Stimulated activated CD8-positive, alpha-beta memory T cell treated with anti-CD3 and anti-CD28 coated beads, Interleukin-7, amount 100 ng/mL, for 48 hours (primary cell): ENCODE measurements at regions not wholly inside any gene's neighbourhood (a gene's known extent, or its start where the extent isn't known, plus 50 kb on each side); places are given as distances from the start of the nearest gene placed in this dataset.

Experiments used
- DNase-seq, 2 donors: peaks; one replicate each; pipeline ENCODE4 v3.0.0-alpha.2; 2020; ENCODE audit warnings: low read depth in 1 of 2; ENCODE audit errors: extremely low read depth in 1 of 2

- no peak for DNase-seq
Measured at GRCh38 chr12:92471551-92471950, 231.2 kb upstream of the PLEKHG7 start.

DNA sequence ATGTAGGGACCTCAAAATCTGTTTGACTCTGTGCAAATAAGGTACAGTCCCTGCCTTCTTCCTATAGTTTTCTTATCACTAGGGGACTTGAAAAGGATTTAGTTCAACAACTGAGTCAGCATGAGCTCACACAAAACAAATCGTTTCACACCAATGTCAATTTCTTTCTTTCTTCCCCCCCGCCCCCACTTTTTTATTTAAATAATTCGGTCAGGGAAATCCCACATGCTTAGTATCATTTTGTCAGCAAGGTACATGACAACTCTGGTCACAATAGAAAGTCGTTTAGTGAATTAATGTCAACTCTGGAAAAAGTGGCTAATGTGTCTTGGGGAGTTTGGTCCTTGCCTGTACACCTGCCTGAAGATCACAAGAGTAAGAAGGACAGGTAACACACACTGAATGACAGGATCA, 232.2 kb upstream of the PLEKHG7 start:
- peak in 1 of 2 donors; percentile 22 for DNase-seq

GRCh38 chr12:92469837-92470236, 233.0 kb upstream of the PLEKHG7 start:
- DNase-seq: no peak

GRCh38 chr12:92468358-92469020, 234.3 kb upstream of the PLEKHG7 start:
- no peak for DNase-seq

DNA sequence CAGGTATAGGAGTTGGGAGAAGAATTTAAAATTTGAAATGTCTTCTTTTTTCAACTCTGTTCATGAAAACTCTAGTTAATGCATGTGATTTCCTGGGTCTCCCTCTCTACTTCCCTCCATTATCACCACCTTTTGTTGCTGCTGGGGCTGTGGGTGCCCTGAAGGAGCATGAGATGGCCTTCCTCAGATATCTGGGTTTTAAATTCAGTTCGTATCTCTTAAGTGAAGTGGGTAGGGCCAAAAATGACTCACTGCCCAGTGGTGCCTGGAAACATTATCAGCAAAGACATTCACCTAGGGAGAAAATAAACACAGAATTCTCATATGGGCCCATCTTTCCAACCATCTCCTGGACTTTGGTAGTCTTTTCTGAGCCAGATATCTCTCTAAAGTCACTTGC, 234.9 kb upstream of the PLEKHG7 start:
- DNase-seq: no peak

DNA sequence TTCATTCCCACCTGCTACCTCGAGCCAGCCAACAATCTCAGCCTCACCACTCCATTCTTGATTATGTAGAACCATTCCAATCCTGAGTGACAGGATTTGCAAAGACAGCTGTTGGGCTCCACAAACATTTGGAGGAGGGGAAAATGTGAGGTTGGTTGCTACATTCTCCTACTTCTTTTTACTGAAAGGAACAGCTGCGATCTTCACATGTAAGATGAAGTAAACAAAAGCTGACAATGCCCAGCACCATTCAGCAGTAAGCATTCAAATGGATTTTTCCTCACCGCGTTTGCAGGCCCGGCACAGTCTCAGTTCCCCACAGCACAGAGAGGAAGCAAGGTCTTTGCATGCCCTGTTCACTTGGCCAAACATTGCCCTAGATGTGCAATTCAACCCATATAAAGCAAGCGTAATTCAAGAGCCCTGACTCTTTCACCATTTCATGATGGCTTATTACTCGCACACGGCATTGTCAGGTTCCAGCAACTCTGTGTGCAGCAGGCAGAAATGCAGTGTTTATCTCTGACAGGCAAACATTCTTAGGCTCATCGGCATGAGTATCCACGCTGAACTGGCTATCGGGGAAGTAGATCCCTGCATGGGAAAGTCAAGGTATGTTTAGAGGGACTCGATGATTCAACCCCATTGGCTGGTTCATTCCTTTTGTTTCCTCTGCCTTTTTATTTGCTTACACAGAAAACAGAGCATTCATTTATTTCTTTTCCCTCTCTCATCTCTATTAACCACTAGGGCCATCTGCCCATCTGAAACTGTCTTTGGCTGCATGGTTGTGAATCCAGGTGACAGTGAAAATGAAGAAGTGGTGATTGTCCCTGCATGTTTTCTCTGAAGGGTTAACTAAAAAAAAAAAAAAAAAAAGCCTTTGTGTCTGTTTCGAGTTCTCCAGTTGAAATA, 236.1 kb upstream of the PLEKHG7 start:
- no peak for DNase-seq

DNA sequence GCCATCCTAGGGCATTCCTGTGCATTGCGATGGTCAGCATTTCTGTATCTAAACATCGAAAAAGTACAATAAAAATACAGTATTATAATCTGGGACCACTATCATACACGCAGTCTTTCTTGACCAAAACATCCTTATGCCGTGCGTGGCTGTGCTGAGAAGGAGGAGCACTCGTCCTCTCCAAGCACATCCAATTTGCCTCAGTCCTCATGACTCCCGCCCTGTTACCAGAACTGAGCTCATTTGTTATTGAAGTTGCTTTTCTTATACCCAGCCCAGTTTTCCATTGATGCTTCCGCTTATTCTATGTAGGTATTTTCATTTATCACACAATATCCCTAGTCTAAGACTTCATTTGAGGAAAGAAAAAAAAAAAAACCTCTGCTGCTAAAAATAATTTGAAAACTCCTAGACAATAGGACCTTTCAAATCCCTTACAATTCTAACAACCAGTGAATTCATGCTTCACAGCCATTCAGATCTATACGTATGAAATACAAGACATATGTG, 236.9 kb upstream of the PLEKHG7 start:
- no peak for DNase-seq

- no peak for DNase-seq
Measured at GRCh38 chr12:92464911-92465310, 237.9 kb upstream of the PLEKHG7 start.

GRCh38 chr12:92463171-92463570, 239.6 kb upstream of the PLEKHG7 start:
- DNase-seq: no peak

GRCh38 chr12:92462527-92462926, 240.3 kb upstream of the PLEKHG7 start:
- DNase-seq: no peak

DNA sequence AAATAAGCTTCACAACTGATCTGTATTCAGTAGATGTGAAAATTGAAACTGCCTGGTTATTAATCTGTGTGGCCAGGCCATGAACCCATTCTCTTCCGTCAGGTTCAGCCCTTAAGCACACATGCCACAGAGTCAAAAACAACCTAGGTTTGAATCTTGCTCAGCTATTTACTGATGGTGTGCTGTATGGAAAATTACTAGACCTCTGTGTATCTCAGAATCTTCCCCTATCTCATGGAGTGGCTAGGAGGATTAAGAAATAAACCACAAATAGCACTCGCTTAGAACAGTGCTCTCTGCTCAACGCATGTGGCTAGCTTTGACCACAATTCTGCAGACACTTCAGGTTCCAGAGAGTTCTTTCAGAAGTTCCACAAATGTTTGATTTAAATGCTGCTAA, 240.7 kb upstream of the PLEKHG7 start:
- no peak for DNase-seq

DNA sequence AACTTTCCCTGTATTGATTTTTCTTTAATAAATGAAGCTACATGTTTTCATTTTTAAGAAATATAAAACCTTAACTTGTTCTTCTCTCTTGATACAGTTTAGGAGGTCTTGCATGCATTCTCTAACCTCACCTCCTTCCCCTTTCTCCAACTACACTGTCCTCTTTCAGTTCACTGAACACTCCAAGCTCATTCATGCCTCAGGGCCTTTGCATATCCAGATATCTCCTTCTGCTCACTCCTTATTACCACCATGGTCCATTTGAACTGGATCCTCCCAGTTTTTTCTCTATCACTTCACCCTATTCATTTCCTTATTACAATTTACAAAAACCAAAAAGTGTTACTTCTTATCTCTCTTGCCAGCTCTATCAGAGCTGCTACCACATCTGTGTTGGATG, 242.9 kb upstream of the PLEKHG7 start:
- no peak for DNase-seq

DNA sequence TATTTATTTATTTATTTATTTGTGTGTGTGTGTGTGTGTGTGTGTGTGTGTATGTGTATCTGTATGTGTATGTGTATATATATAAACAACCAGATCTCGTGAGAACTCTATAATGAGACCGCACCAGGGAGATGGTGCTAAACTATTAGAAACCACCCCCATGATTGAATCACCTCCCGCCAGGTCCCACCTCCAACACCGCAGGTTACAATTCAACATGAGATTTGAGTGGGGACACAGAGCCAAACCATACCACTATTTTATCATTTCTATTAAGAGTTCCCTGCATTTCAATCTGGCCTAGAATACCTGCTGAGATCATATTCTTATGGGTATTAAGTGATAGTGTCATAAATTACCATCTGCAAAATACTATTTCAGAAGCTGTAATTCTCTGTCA, 243.8 kb upstream of the PLEKHG7 start:
- no peak for DNase-seq

- DNase-seq: no peak
Measured at GRCh38 chr12:92457458-92458180, 245.2 kb upstream of the PLEKHG7 start.

DNA sequence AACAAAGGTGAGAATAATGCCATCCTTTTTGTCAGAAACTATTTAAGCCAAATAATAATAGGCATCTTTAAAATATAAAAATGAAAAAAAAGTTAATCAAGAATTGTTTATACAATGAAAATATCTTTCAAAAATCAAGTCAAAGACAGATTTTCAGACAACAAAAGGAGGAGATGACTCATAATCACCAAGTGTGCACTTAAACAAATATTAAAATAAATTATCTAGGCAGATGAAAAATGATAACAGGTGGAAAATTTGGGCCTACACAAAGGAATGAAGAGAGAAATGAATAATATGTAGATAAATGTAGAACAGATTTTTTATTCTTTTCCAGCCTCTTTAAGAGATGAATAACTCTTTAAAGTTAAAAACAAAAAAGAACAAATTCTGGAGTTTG, 250.0 kb upstream of the PLEKHG7 start:
- no peak for DNase-seq

- no peak for DNase-seq
Measured at GRCh38 chr12:92446083-92446460, 256.7 kb upstream of the PLEKHG7 start.

- DNase-seq: no peak
Measured at GRCh38 chr12:92445253-92446082, 257.3 kb upstream of the PLEKHG7 start.

DNA sequence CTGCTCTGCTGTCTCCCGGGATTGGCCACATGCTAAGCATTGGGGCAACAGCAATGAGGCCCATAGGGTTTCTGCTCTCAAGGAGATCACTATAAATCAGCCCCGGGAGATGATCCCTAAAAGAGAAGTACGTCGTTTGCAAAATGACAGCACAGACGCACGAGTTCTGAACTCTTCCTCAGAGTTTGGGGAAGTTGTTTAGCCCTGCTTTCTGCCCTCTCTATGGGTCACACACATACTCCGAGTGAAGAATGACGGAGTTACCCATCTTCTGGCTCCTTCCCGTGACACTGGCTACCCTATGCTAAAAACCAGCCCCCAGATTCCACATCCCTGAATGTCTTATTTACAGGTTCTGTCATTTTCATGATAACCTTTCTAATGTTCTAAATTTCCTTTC, 258.0 kb upstream of the PLEKHG7 start:
- DNase-seq: no peak

DNA sequence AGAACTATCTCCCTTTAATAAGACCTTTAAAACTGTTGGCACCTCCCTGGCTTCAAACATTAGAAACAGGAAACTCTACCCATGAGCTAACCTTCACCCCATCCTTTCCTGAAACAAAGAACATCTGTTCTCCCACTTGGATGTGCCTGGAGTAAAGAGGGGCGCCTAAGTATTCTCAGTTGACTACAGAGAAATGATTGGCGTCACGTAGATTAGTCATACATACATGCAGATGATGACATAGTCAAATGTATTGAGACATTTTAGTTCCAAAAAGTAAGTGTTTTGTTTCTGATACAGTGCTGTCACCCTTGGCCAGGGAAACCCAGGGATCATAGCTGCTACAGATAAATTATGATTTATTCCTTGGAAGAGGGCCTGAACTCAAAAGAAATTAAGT, 260.0 kb upstream of the PLEKHG7 start:
- DNase-seq: no peak

DNA sequence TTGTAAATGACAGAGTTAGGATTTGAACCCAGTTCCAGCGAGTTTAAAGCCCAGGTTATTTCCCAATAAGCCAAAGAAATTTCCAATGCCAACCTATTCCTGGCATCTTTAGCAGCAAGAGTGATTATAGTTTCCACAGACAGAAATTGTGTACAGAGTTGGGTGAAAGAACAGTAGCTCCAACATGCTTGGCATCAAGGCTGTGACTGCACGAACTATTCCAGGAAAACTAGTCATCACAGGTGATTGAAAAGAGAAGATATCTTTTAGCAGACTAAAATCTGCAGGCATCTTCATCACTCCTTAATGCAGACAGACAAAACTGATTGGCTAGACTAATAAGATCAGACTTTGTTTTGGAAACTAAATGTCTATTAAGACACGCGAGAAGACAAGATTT, 262.7 kb upstream of the PLEKHG7 start:
- DNase-seq: no peak

- DNase-seq: no peak
Measured at GRCh38 chr12:92439420-92439805, 263.4 kb upstream of the PLEKHG7 start.
